SK-N-SH treated with all-trans-retinoic acid at 6 μM for 48 hours (cell line): ENCODE measurements at regions not wholly inside any gene's neighbourhood (a gene's known extent, or its start where the extent isn't known, plus 50 kb on each side); places are given as distances from the start of the nearest gene placed in this dataset.
"Not testable (repeated sequence)": the region's sequence is repeated elsewhere in the genome, so short reads cannot be mapped to it uniquely, and the experiment has no call there.

Source experiments
- ATAC-seq: fragments of 200-7000 bp; cut with Tn5 transposase; 3 replicates; pipeline ENCODE4 v1.9.1; 2020; ENCODE audit warnings: mild to moderate bottlenecking, moderate library complexity
- ARNTL ChIP-seq: fragments of 450-650 bp; formaldehyde crosslinking; IDR thresholded peaks from 2 replicates; pipeline ENCODE4 v1.5.0; 2020; ENCODE audit warnings: low read depth, mild to moderate bottlenecking, moderate library complexity, borderline replicate concordance
- BACH2 ChIP-seq: fragments of 250-450 bp; sonication (Bioruptor Pico); IDR thresholded peaks from 2 replicates; pipeline ENCODE4 v1.9.0; 2021; ENCODE audit warnings: mild to moderate bottlenecking, borderline replicate concordance
- CREB5 ChIP-seq: fragments of 250-450 bp; sonication (Bioruptor Pico); IDR thresholded peaks from 2 replicates; pipeline ENCODE4 v1.5.1; 2020; ENCODE audit warnings: low read depth, mild to moderate bottlenecking, moderate library complexity
- CSDC2 ChIP-seq: fragments of 250-450 bp; sonication (Bioruptor Pico); IDR thresholded peaks from 2 replicates; pipeline ENCODE4 v1.5.0; 2020; ENCODE audit warnings: mild to moderate bottlenecking, moderate library complexity
- CSRNP3 ChIP-seq: fragments of 250-450 bp; sonication (Bioruptor Pico); IDR thresholded peaks from 2 replicates; pipeline ENCODE4 v1.5.1; 2021; ENCODE audit warnings: mild to moderate bottlenecking, moderate library complexity
- ESRRG ChIP-seq: fragments of 250-450 bp; sonication (Bioruptor Pico); IDR thresholded peaks from 2 replicates; pipeline ENCODE4 v1.6.1; 2021; ENCODE audit warnings: mild to moderate bottlenecking
- GLIS3 ChIP-seq: fragments of 250-450 bp; sonication (Bioruptor Pico); IDR thresholded peaks from 2 replicates; pipeline ENCODE4 v1.5.0; 2020; ENCODE audit warnings: mild to moderate bottlenecking, moderate library complexity
- ISL1 ChIP-seq: fragments of 250-450 bp; sonication (Bioruptor Pico); IDR thresholded peaks from 2 replicates; pipeline ENCODE4 v2.1.2; 2022; ENCODE audit warnings: mild to moderate bottlenecking, moderate library complexity
- OSR1 ChIP-seq: fragments of 250-450 bp; sonication (Bioruptor Pico); IDR thresholded peaks from 2 replicates; pipeline ENCODE4 v1.8.0; 2022; ENCODE audit warnings: moderate library complexity, mild to moderate bottlenecking, inconsistent platforms
- PATZ1 ChIP-seq: fragments of 250-450 bp; sonication (Bioruptor Pico); IDR thresholded peaks from 2 replicates; pipeline ENCODE4 v1.8.0; 2020; ENCODE audit warnings: mild to moderate bottlenecking, moderate library complexity, borderline replicate concordance
- PPARA ChIP-seq: fragments of 250-450 bp; sonication (Bioruptor Pico); IDR thresholded peaks from 2 replicates; pipeline ENCODE4 v1.5.0; 2020; ENCODE audit warnings: mild to moderate bottlenecking, borderline replicate concordance
- RARB ChIP-seq: fragments of 250-450 bp; sonication (Bioruptor Pico); IDR thresholded peaks from 2 replicates; pipeline ENCODE4 v1.8.0; 2021; ENCODE audit warnings: mild to moderate bottlenecking, moderate library complexity
- SNAI2 ChIP-seq: fragments of 250-450 bp; sonication (Bioruptor Pico); IDR thresholded peaks from 2 replicates; pipeline ENCODE4 v1.5.0; 2020; ENCODE audit warnings: mild to moderate bottlenecking, moderate library complexity
- TCF4 ChIP-seq: fragments of 250-450 bp; sonication (Bioruptor Pico); IDR thresholded peaks from 2 replicates; pipeline ENCODE4 v1.8.0; 2021; ENCODE audit warnings: mild to moderate bottlenecking, moderate library complexity, borderline replicate concordance
- TOX ChIP-seq: fragments of 250-450 bp; sonication (Bioruptor Pico); IDR thresholded peaks from 2 replicates; pipeline ENCODE4 v1.8.0; 2021; ENCODE audit warnings: mild to moderate bottlenecking, moderate library complexity, borderline replicate concordance
- ZC3H10 ChIP-seq: fragments of 250-450 bp; sonication (Bioruptor Pico); IDR thresholded peaks from 2 replicates; pipeline ENCODE4 v1.5.1; 2021; ENCODE audit warnings: mild to moderate bottlenecking, moderate library complexity
- ZFP3 ChIP-seq: fragments of 250-450 bp; sonication (Bioruptor Pico); IDR thresholded peaks from 2 replicates; pipeline ENCODE4 v1.5.0; 2020; ENCODE audit warnings: mild to moderate bottlenecking, moderate library complexity
- ZFP30 ChIP-seq: fragments of 450-650 bp; formaldehyde crosslinking; IDR thresholded peaks from 2 replicates; pipeline ENCODE4 v1.5.0; 2022; ENCODE audit warnings: mild to moderate bottlenecking, moderate library complexity
- ZNF565 ChIP-seq: fragments of 450-650 bp; formaldehyde crosslinking; conservative IDR thresholded peaks from 2 replicates; pipeline ENCODE4 v1.5.0; 2020; ENCODE audit warnings: low read depth, mild to moderate bottlenecking, moderate library complexity
- ZNF70 ChIP-seq: fragments of 450-650 bp; formaldehyde crosslinking; IDR thresholded peaks from 2 replicates; pipeline ENCODE4 v1.5.0; 2020; ENCODE audit warnings: mild to moderate bottlenecking, moderate library complexity
- TF ChIP-seq, protein P1 (sequence below): fragments of 250-450 bp; sonication (Bioruptor Pico); IDR thresholded peaks from 2 replicates; pipeline ENCODE4 v1.8.0; 2021; ENCODE audit warnings: low read depth, mild to moderate bottlenecking, moderate library complexity, borderline replicate concordance

DNA sequence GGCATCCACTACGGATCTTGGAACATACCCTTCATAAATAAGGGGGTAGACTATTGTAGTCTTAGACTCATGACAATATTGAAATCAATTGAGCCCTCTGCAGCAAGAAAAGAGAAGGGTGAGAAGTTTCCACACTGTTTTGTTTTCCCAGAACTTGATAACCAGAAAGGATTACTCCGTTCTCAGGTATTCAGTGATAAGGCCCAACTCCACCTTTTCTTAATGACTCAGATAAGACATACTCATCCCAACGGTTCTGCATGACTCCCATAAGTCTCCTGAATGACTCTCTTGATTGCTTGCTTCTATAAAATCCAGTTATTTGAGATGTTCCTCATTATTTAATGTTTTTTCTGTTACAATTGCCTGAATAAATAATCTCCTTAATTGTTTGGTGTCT is 111.7 kb downstream of the PABPC4L start:
- no peak for ATAC-seq
- TF ChIP-seq TOX (CRISPR knock-in tag) (no peak), TCF4 (no peak), ESRRG (CRISPR knock-in tag) (no peak), ISL1 (CRISPR knock-in tag) (no peak), ZNF565 (no peak), CREB5 (no peak), CSRNP3 (CRISPR knock-in tag) (no peak), OSR1 (CRISPR knock-in tag) (no peak), GLIS3 (CRISPR knock-in tag) (no peak), PPARA (CRISPR knock-in tag) (no peak), CSDC2 (CRISPR knock-in tag) (no peak), SNAI2 (no peak), ARNTL (CRISPR knock-in tag) (no peak), ZNF70 (CRISPR knock-in tag) (no peak), PATZ1 (CRISPR knock-in tag) (no peak), ZFP30 (CRISPR knock-in tag) (no peak), ZFP3 (CRISPR knock-in tag) (no peak), BACH2 (CRISPR knock-in tag) (no peak)
- TF ChIP-seq, protein P1, sequence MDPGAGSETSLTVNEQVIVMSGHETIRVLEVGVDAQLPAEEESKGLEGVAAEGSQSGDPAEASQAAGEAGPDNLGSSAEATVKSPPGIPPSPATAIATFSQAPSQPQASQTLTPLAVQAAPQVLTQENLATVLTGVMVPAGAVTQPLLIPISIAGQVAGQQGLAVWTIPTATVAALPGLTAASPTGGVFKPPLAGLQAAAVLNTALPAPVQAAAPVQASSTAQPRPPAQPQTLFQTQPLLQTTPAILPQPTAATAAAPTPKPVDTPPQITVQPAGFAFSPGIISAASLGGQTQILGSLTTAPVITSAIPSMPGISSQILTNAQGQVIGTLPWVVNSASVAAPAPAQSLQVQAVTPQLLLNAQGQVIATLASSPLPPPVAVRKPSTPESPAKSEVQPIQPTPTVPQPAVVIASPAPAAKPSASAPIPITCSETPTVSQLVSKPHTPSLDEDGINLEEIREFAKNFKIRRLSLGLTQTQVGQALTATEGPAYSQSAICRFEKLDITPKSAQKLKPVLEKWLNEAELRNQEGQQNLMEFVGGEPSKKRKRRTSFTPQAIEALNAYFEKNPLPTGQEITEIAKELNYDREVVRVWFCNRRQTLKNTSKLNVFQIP: no peak

DNA sequence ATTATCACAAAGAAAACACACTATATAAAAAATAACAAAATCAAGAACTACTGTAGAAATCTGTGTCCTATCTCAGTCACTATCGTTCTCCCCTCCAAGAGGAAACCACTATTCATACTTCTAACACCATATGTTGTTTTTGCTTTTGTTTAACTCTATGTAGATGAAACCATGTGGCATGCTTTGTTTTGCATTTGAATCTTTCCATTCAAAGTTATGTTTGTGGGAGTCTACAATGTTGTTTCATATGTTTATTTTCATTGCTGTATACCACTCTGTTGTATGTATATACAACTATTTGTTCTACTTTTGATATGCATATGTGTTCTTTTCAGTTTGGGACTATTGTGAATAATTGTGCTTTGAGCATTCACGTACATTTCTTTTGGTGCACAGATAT is 116.1 kb downstream of the PABPC4L start:
- no peak for ATAC-seq
- TF ChIP-seq SNAI2 (no peak), RARB (CRISPR knock-in tag) (no peak), TCF4 (no peak)

- not testable (repeated sequence) for ATAC-seq
These were observed 122.5 kb downstream of the PABPC4L start for GRCh38 chr4:134079085-134079484.

DNA sequence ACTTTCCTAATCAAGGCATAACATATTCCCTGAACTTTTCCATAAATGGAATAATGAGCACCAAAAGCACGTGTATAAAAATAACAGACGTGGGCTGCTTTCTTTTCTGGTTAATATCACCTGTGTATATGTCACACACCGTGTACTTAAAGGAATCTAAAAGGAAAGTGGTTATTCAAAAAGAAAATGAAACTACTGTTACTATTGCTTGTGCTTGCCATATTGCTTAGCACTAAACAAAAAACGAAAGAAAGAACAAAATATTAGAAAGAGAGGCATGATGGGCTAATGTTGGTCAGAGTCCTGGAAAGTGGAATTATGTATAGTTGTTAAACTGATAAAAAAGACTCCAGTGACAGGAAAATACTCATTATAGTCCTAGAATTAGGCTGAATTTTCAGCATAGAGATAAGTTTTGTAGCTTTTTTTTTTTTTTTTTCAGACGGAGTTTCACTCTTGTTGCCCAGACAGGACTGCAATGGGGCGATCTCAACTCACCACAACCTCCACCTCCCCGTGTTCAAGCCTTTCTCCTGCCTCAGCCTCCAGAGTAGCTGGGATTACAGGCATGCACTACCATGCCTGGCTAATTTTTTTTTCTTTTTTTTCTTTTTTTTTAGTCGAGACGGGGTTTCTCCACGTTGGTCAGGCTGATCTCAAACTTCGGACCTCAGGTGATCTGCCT is 123.2 kb downstream of the PABPC4L start:
- no peak for ATAC-seq
- TF ChIP-seq ZFP3 (CRISPR knock-in tag) (no peak), CSRNP3 (CRISPR knock-in tag) (no peak), PATZ1 (CRISPR knock-in tag) (no peak), TOX (CRISPR knock-in tag) (no peak), ISL1 (CRISPR knock-in tag) (no peak), OSR1 (CRISPR knock-in tag) (no peak), ZNF70 (CRISPR knock-in tag) (no peak), ARNTL (CRISPR knock-in tag) (no peak), CSDC2 (CRISPR knock-in tag) (no peak), GLIS3 (CRISPR knock-in tag) (no peak), ZC3H10 (no peak), TCF4 (no peak), RARB (CRISPR knock-in tag) (no peak), SNAI2 (no peak)
- TF ChIP-seq, protein P1: no peak
